ENCODE measurements at regions not wholly inside any gene's neighbourhood (a gene's known extent, or its start where the extent isn't known, plus 50 kb on each side); places are given as distances from the start of the nearest gene placed in this dataset.

GRCh38 chr14:98897605-98898309 lies 374.2 kb downstream of the BCL11B start:
- TF ChIP-seq POLR2A (IDR thresholded peaks at IDR 0.05) (no peak), CTCF (IDR thresholded peaks at IDR 0.05) (no peak)

All from suprapubic skin (tissue), 3 donors.